Stimulated activated naive CD8-positive, alpha-beta T cell treated with anti-CD3 and anti-CD28 coated beads, Interleukin-15, Interleukin-2, amounts not matched to agents 100 U/mL and 50 U/mL, for 24 hours (primary cell): ENCODE measurements at regions not wholly inside any gene's neighbourhood (a gene's known extent, or its start where the extent isn't known, plus 50 kb on each side); places are given as distances from the start of the nearest gene placed in this dataset.
A peak's percentile ranks its signal among the peaks of the same experiment; 100 is the strongest.

Experiments
- ATAC-seq: fragments of 150-1000 bp; cut with Tn5 transposase; one replicate; pipeline ENCODE4 v1.10.0; 2021
- DNase-seq: peaks from one replicate; pipeline ENCODE4 v3.0.0; 2021

- ATAC-seq (no peak), DNase-seq (no peak)
Observed at GRCh38 chr20:24816431-24816830, 132.6 kb upstream of the CST7 start.

DNA sequence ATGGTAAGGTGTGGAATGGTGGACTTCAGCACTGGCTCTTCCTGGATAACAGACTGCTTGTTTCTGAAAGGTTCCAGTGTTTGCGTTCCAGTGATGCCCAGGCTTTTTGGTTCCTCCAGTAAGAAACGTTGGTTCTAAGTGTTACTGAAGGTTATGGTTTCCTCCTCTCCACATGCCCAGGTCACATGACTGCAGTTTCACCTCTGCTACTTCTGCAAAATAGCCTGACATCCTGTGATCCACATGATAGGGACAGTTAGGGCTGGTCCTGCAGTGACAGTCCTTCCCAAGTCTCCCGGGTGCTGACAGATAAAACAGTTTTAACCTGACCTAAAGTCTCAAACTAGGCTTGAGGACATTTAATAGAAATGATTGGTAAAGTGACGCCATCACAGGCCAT is 132.2 kb upstream of the CST7 start:
- DNase-seq (no peak), ATAC-seq (no peak)

DNA sequence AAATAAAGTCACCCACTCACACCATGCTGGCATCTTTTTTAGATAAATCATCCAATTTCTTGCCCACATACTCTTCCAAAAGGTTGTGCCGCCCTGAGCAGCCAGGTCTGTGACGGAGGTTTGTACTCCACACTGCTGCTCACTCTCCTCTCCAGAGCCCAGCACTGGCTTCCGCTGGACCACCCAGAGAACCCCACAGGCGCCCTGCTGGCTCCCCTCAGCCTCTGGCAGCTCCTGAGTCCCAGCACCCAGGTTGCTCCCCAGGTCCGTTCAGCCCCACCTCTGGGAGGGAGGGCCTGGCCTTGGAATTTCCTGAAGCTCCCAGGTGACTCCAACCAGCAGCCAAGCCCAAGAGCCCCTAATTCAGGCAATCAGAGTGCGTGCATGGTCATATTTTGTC is 131.7 kb upstream of the CST7 start:
- DNase-seq (no peak), ATAC-seq (no peak)

- no peak for ATAC-seq
Observed at GRCh38 chr20:24818056-24818455, 131.0 kb upstream of the CST7 start.

GRCh38 chr20:24819331-24819965 is 129.6 kb upstream of the CST7 start:
- DNase-seq (no peak), ATAC-seq (no peak)

More at GRCh38 chr20:24818056-24818455, 131.0 kb upstream of the CST7 start:
- DNase-seq: no peak

- ATAC-seq: no peak
- DNase-seq: no peak
Observed at GRCh38 chr20:24820345-24820744, 128.7 kb upstream of the CST7 start.

DNA sequence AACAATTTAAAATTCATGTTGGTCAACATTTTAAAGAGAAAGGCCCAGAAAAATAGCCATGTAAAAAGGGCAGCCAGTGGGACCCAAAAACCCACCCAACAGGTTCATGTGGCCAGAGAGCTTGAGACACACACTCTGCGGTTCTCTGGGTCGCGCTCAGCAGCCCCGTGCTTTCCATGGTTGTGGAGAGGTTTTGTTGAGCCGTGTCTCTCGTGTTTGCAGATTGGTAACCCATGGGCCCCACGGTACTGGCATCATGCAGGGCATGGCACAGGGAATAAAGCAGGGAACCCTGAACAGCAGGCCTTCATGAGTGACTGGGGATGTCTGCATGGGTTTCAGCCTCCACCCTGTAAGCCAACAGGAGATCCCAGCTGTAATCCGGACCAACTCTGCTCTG is 127.7 kb upstream of the CST7 start:
- ATAC-seq (no peak), DNase-seq (no peak)

- ATAC-seq (no peak), DNase-seq (no peak)
Observed at GRCh38 chr20:24823176-24823784, 125.8 kb upstream of the CST7 start.

DNA sequence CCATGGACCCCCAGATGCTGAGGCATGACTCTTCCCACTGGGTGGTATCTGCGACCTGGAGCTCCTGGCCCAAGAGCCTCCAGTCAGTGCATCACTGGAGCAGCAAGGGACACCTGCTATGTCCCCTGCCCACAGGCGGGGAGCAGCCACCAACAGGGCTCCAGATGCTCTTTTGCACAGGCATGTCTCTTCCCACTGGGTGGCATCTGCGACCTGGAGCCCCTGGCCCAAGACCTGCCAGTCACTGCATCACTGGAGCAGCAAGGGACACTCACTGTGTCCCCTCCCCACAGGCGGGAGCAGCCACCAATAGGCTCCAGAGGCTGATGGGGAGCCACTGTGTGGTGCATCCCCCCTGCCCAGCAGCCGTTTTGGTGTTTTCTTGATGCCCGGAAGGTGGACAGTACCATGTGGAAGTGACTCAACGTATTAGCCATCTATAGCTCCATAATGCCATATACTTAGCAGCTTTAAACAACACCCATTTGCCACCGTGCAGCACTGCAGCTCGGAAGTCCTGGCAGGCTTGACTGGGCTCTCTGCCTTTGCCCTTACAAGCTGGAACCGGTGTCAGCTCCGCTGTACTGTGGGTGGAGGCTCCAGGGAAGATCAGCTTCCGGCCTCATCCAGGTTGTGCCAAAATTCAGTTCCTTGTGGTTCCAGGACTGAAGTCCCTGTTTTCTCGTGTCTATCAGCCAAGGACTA is 124.9 kb upstream of the CST7 start:
- no peak for ATAC-seq
- DNase-seq: no peak

DNA sequence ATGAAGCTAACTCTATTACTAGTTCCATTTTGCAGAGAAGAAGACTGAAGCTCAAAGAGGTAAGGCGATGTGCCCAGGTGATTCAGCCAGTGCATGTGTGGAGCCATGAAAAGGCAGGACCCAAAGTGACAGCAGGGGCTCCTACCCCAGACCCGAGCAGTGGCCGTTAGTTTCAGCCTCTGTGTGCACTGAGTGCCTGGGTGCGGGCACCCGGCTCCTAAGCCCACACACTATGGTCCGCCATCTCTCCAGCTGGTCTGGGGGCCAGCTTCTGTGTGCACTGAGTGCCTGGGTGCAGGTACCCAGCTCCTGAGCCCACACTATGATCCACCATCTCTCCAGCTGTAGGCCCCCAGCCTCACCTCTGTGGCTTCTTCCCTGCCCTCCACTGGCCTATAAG is 123.5 kb upstream of the CST7 start:
- DNase-seq (no peak), ATAC-seq (no peak)

GRCh38 chr20:24827603-24828295 is 121.3 kb upstream of the CST7 start:
- DNase-seq: no peak
- no peak for ATAC-seq

- DNase-seq (no peak), ATAC-seq (peak; percentile 19)
Observed at GRCh38 chr20:24828992-24829648, 119.9 kb upstream of the CST7 start.

GRCh38 chr20:24829649-24830370 is 119.3 kb upstream of the CST7 start:
- no peak for ATAC-seq

DNA sequence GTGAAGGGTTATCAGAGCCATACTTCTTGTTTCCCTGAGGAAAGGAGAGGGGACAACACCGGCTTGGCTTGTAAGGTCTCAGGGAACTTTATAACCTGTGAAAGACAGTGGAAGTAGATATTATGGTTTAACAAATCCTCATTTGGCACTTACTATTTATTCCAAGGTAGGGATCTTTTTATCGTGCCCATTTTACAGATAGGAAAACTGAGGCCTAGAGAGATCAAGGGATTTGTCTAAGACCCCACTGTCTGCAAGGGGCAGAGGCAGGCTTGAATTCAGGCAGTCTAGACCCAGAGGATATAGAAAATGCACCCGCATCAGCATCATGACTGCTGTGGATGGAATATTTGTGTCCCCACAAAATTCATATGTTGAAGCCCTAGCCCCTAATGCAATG is 118.4 kb upstream of the CST7 start:
- no peak for DNase-seq

More at GRCh38 chr20:24829649-24830370, 119.3 kb upstream of the CST7 start:
- DNase-seq: no peak

DNA sequence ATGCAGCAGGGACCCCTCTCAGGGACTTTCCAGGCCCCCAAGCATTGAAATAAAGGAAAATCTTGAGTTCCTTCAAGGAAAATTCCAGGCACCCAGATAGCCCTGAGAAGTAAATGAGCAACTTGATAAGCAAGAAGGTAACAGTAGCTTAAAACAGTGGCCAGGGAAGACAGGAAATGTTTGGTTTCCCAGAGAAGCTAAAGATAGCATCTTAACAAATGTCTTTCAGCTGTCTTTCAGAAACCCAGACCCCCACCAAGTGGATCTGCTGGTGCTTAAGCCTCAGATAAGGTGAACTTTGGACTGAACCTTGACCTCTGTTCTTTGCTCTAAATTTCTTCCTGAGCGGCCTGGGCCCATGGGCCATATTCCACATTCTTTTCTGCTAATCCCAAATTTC is 117.8 kb upstream of the CST7 start:
- no peak for ATAC-seq

More for the DNA sequence above, 118.4 kb upstream of the CST7 start:
- no peak for ATAC-seq

DNA sequence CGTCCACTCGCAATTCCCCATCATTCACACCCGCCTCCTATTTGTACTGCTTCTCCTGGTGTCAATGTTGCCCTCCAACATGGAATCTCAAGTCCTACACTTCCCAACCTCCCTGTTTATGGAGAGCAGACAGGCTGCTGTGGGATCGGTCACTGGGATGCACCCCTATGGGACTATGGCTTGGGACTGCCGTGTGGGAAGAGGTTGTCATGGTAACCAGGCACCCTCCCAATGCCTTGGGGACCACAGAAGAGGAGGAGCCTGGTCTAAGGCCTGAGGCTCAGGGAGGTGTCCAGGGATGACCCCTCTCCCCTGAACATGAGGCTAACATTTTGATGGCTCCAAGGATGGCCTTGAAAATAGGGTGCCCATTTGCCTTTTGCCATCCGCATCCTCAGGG is 116.6 kb upstream of the CST7 start:
- DNase-seq (no peak), ATAC-seq (no peak)

More for the DNA sequence above, 117.8 kb upstream of the CST7 start:
- no peak for DNase-seq

- DNase-seq: no peak
Observed at GRCh38 chr20:24833592-24833991, 115.5 kb upstream of the CST7 start.

GRCh38 chr20:24834310-24834709 is 114.8 kb upstream of the CST7 start:
- no peak for ATAC-seq
- no peak for DNase-seq

More at GRCh38 chr20:24833592-24833991, 115.5 kb upstream of the CST7 start:
- ATAC-seq: no peak

- ATAC-seq (no peak), DNase-seq (no peak)
Observed at GRCh38 chr20:24835195-24835594, 113.9 kb upstream of the CST7 start.

GRCh38 chr20:24836041-24836533 is 113.0 kb upstream of the CST7 start:
- DNase-seq (no peak), ATAC-seq (no peak)

DNA sequence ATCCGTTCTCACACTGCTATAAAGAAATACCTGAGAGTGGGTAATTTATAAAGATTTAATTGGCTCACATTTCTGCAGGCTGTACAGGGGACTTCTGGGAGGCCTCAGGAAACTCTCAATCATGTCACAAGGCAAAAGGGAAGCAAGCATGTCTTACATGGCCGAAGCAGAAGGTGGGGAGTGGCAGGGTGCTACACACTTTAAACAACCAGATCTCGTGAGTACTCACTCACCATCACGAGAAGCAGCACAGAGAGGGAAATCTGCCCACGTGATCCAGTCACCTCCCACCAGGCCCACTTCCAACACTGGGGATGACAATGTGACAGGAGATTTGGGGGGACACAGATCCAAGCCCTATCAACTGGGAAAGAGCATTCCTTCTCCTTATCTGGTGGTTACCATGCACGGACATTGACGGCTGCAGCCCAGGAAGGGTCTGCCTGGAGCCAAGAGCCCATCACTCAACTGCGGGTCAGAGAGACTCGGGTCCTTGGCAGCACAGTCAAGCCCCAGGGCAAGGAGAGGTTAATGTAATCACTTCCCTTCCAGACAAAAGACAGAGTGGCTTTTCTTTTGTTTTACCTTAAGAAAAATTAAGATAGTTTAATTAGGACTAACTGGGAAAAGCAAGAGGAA is 112.3 kb upstream of the CST7 start:
- no peak for DNase-seq
- no peak for ATAC-seq
